HepG2 (cell line): ENCODE measurements at regions not wholly inside any gene's neighbourhood (a gene's known extent, or its start where the extent isn't known, plus 50 kb on each side); places are given as distances from the start of the nearest gene placed in this dataset.

ENCODE experiments used
- ATAC-seq: fragments of 200-7000 bp; cut with Tn5 transposase; 3 replicates; pipeline ENCODE4 v1.9.1; 2020; ENCODE audit warnings: mild to moderate bottlenecking, moderate library complexity
- BruUV-seq: library from RNA; stranded (reverse); fragments of 400-500 nt; replicated peaks from 2 replicates; lab custom pipeline; 2021; lab: Mats Ljungman, UMichigan
- CTCF ChIA-PET: fragments of 300-600 bp; formaldehyde crosslinking; extraction: SDS; loops from one replicate; lab custom pipeline; 2021; ENCODE audit warnings: low total read pairs, inconsistent platforms, low intra/inter-chr PET ratio; lab: Yijun Ruan, JAX
- POLR2A ChIA-PET: fragments of 350-600 bp; sonication (Branson Sonifier 250); formaldehyde crosslinking; loops from one replicate; lab custom pipeline; 2020; ENCODE audit warnings: antibody characterized with exemption, inconsistent platforms; lab: Yijun Ruan, JAX
- DNase-seq: peaks from one replicate; pipeline ENCODE4 v3.0.0-alpha.2; 2015; ENCODE audit warnings: low spot score
- FAIRE-seq: peaks from 3 replicates; lab custom pipeline; 2011; peaks lifted over from hg19 to GRCh38; lab: Jason Lieb, UNC
- H2AFZ ChIP-seq: one replicate; pipeline ENCODE4 v1.6.1; 2011; ENCODE audit warnings: low read length, inconsistent platforms
- H3K27ac ChIP-seq: fragments of 300-600 bp; 3 replicates; pipeline ENCODE4 v1.8.0; 2011; ENCODE audit warnings: mixed run types, mild to moderate bottlenecking, mixed read lengths, low read length, inconsistent platforms; ENCODE audit not compliant: insufficient read depth; ENCODE audit errors: extremely low read length
- H3K27me3 ChIP-seq, 2 experiments: fragments of 200-600 bp in 1 of 2; 2 replicates in 1 of 2; 3 replicates in 1 of 2; pipeline versions ENCODE4 v1.6.0 to v1.8.0; 2011; ENCODE audit warnings: low read length in 2 of 2, mild to moderate bottlenecking in 2 of 2, moderate library complexity in 2 of 2, inconsistent platforms in 1 of 2; ENCODE audit not compliant: insufficient read depth in 2 of 2, control insufficient read depth in 1 of 2
- H3K36me3 ChIP-seq, 2 experiments: fragments of 200-600 bp in 1 of 2; replicated peaks in 1 of 2; 2 replicates in 1 of 2; 3 replicates in 1 of 2; pipeline versions ENCODE4 v1.5.1 to v1.8.0; 2011; ENCODE audit warnings: low read length in 2 of 2, inconsistent platforms in 1 of 2; ENCODE audit not compliant: insufficient read depth in 2 of 2, control insufficient read depth in 1 of 2
- H3K4me1 ChIP-seq: 2 replicates; pipeline ENCODE4 v1.5.1; 2012; ENCODE audit warnings: low read length, inconsistent platforms; ENCODE audit not compliant: insufficient read depth
- H3K4me2 ChIP-seq: 2 replicates; pipeline ENCODE4 v1.6.0; 2011; ENCODE audit warnings: low read depth, low read length, inconsistent platforms
- H3K4me3 ChIP-seq, 3 experiments: fragments of 200-600 bp in 1 of 3; sonication (generic), shearing (Covaris generic) in 1 of 3; replicated peaks in 1 of 3; 2 replicates each; pipeline ENCODE4 v1.5.1; 2011 to 2016; ENCODE audit warnings: low read length in 3 of 3, inconsistent platforms in 2 of 3, low read depth in 2 of 3, mild to moderate bottlenecking in 2 of 3, control low read depth in 1 of 3, mixed read lengths in 1 of 3; ENCODE audit not compliant: insufficient read depth in 1 of 3
- H3K79me2 ChIP-seq: one replicate; pipeline ENCODE4 v1.6.1; 2011; ENCODE audit warnings: low read length, inconsistent platforms; ENCODE audit not compliant: insufficient read depth
- H3K9ac ChIP-seq: 2 replicates; pipeline ENCODE4 v1.6.0; 2011; ENCODE audit warnings: mild to moderate bottlenecking, low read depth, low read length, inconsistent platforms; ENCODE audit not compliant: insufficient read depth
- H3K9me3 ChIP-seq: 2 replicates; pipeline ENCODE4 v1.5.1; 2012; ENCODE audit warnings: mild to moderate bottlenecking, low read length
- H4K20me1 ChIP-seq: 2 replicates; pipeline ENCODE4 v1.6.0; 2011; ENCODE audit warnings: inconsistent platforms, mild to moderate bottlenecking, low read length, moderate library complexity; ENCODE audit not compliant: insufficient read depth
- CBX1 ChIP-seq: IDR thresholded peaks from one replicate; pipeline ENCODE4 v1.6.1; 2016; ENCODE audit warnings: antibody characterized with exemption, low read depth
- KDM6A ChIP-seq: IDR thresholded peaks from 2 replicates; pipeline ENCODE4 v1.6.1; 2016; ENCODE audit warnings: low read depth
- MAF1 ChIP-seq: sonication (generic); formaldehyde crosslinking; IDR thresholded peaks from 2 replicates; pipeline ENCODE4 v1.5.0; 2020; ENCODE audit warnings: missing genetic modification reagents, borderline replicate concordance
- PRMT3 ChIP-seq: sonication (generic); formaldehyde crosslinking; IDR thresholded peaks from 2 replicates; pipeline ENCODE4 v1.8.1; 2022; ENCODE audit warnings: low read depth, mild to moderate bottlenecking, moderate library complexity, missing genetic modification reagents, borderline replicate concordance
- STAT6 ChIP-seq: sonication (generic); formaldehyde crosslinking; IDR thresholded peaks from 2 replicates; pipeline ENCODE4 v1.4.0; 2020; ENCODE audit warnings: missing genetic modification reagents, mild to moderate bottlenecking, borderline replicate concordance
- ZFP1 ChIP-seq: IDR thresholded peaks from 2 replicates; pipeline ENCODE4 v1.6.1; 2016
- ZNF101 ChIP-seq: sonication (generic); formaldehyde crosslinking; IDR thresholded peaks from 2 replicates; pipeline ENCODE4 v1.4.0; 2020; ENCODE audit warnings: mild to moderate bottlenecking, low read depth, missing genetic modification reagents, borderline replicate concordance
- ZNF496 ChIP-seq: sonication (generic); formaldehyde crosslinking; IDR thresholded peaks from 2 replicates; pipeline ENCODE4 v1.8.1; 2023; ENCODE audit warnings: mild to moderate bottlenecking, moderate library complexity, missing genetic modification reagents; ENCODE audit not compliant: insufficient replicate concordance
- WGBS: methylation state at CpG from one replicate; pipeline ENCODE4 v1.1.6; 2017; ENCODE audit warnings: low lambda C conversion rate; 5-methylcytosine and 5-hydroxymethylcytosine counted together
- in situ Hi-C: cut with HindIII; loops from 2 replicates; pipeline ENCODE4 v1.10.0; 2017; ENCODE audit warnings: low pct_unique_long_range_greater_than_20kb; ENCODE audit not compliant: extremely low pct_ligation_motif_present
- intact Hi-C: fragments of 100-400 bp; cut with micrococcal nuclease; formaldehyde crosslinking; loops from one replicate; pipeline ENCODE4 v1.10.0; 2022; ENCODE audit not compliant: unreplicated experiment
- TF ChIP-seq, protein P1 (sequence below): sonication (generic); formaldehyde crosslinking; IDR thresholded peaks from 2 replicates; pipeline ENCODE4 v1.4.0; 2020; ENCODE audit warnings: mild to moderate bottlenecking, missing genetic modification reagents

DNA sequence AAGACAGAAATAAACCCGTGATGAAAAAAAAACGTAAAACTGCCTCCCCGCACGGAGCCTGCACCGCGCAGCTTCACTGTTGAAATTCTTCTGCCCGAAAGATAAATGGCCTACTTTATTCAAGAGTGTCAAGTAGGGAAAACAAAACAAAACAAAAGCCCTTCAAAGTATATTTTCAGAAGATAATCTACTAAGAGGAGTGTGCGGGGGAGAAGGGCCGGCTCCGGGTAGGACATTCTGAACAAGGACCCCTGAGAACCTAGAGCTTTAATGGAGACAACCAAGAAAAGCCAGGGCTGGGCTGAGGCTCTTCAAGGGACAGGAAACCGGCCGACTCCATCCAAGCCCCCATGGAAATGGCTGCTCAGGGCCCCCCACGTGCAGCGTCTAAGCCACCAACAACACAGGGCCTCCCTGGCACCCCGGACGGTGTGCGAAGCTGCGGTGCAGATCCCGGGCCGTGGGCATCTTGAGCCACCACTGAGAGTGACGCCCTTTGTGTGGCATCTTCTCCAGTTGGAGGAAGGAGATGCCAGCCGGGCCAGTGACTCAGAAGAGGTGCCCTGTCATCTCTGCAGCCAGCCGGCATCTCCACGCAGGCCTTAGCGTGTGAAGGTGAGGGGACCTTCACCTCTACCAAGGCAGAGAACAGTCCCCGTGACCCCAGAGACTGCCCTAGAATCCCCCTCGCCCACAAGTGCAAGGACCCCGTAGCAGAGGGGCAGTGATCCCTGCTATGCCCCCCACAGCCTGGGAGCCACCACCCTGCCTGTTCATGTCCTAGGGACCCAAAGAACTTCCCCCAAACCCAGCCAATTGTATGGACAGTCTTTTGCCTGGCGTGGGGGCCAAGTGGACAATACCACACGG is 250.8 kb downstream of the C16orf95 start:
- Histone ChIP-seq H3K27me3 (peaks cover 7 to 67% of the 10 kb centered on the region in 2 experiments), H3K79me2 (no peaks in the 10 kb centered on the region), H4K20me1 (no peaks in the 10 kb centered on the region), H3K27ac (no peak overlapping the region), H3K4me3 (no peak overlapping the region), H2AFZ (no peak overlapping the region), H3K36me3 (no peaks in the 10 kb centered on the region), H3K9ac (no peak overlapping the region), H3K4me1 (no peaks in the 10 kb centered on the region), H3K4me2 (no peak overlapping the region), H3K9me3 (no peaks in the 10 kb centered on the region)
- intact Hi-C loops (no loop called here), in situ Hi-C loops (no loop called here)
- DNase-seq: no peak
- ChIA-PET CTCF (no interaction called here), POLR2A (no interaction called here)
- WGBS: 60% methylated on average over 25 of the region's 30 CpGs
- no TSS peak for BruUV-seq
- no peak for ATAC-seq
- no peak for FAIRE-seq
- TF ChIP-seq MAF1 (CRISPR knock-in tag) (no peak), PRMT3 (CRISPR knock-in tag) (no peak), CBX1 (no peak), ZNF101 (no peak)

GRCh38 chr16:87067003-87067556 is 250.1 kb downstream of the C16orf95 start:
- no TSS peak for BruUV-seq
- in situ Hi-C loops: no loop called here
- CTCF ChIA-PET: no interaction called here

More at GRCh38 chr16:87067003-87067556, 250.1 kb downstream of the C16orf95 start:
- H3K9me3 ChIP-seq: no peaks in the 10 kb centered on the region
- ATAC-seq: no peak
- H3K4me3 ChIP-seq: no peak overlapping the region
- POLR2A ChIA-PET: no interaction called here
- H3K4me2 ChIP-seq: no peak overlapping the region
- H2AFZ ChIP-seq: no peak overlapping the region
- 36% methylated on average over 23 of the region's 24 CpGs for WGBS
- no peak overlapping the region for H3K27ac ChIP-seq
- no peaks in the 10 kb centered on the region for H3K36me3 ChIP-seq
- DNase-seq: no peak
- FAIRE-seq: no peak
- intact Hi-C loops: no loop called here
- H3K9ac ChIP-seq: no peak overlapping the region
- TF ChIP-seq ZNF496 (CRISPR knock-in tag) (no peak), KDM6A (CRISPR knock-in tag) (no peak), ZFP1 (CRISPR knock-in tag) (no peak), STAT6 (no peak)
- TF ChIP-seq, protein P1, sequence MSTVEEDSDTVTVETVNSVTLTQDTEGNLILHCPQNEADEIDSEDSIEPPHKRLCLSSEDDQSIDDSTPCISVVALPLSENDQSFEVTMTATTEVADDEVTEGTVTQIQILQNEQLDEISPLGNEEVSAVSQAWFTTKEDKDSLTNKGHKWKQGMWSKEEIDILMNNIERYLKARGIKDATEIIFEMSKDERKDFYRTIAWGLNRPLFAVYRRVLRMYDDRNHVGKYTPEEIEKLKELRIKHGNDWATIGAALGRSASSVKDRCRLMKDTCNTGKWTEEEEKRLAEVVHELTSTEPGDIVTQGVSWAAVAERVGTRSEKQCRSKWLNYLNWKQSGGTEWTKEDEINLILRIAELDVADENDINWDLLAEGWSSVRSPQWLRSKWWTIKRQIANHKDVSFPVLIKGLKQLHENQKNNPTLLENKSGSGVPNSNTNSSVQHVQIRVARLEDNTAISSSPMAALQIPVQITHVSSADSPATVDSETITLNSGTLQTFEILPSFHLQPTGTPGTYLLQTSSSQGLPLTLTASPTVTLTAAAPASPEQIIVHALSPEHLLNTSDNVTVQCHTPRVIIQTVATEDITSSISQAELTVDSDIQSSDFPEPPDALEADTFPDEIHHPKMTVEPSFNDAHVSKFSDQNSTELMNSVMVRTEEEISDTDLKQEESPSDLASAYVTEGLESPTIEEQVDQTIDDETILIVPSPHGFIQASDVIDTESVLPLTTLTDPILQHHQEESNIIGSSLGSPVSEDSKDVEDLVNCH: no peak
- H3K79me2 ChIP-seq: no peaks in the 10 kb centered on the region
- peaks cover 7 to 70% of the 10 kb centered on the region in 2 experiments for H3K27me3 ChIP-seq
- H3K4me1 ChIP-seq: no peaks in the 10 kb centered on the region
- H4K20me1 ChIP-seq: no peaks in the 10 kb centered on the region
